HepG2 (cell line): ENCODE measurements at regions not wholly inside any gene's neighbourhood (a gene's known extent, or its start where the extent isn't known, plus 50 kb on each side); places are given as distances from the start of the nearest gene placed in this dataset.

Source experiments
- DR1 ChIP-seq: sonication (generic); formaldehyde crosslinking; IDR thresholded peaks from 2 replicates; pipeline ENCODE4 v1.8.0; 2021; ENCODE audit warnings: mild to moderate bottlenecking, missing genetic modification reagents, inconsistent platforms
- FOXJ3 ChIP-seq: sonication (generic); formaldehyde crosslinking; IDR thresholded peaks from 2 replicates; pipeline ENCODE4 v1.4.0; 2020; ENCODE audit warnings: missing genetic modification reagents, mild to moderate bottlenecking, borderline replicate concordance
- HDAC1 ChIP-seq: sonication (generic); formaldehyde crosslinking; IDR thresholded peaks from 2 replicates; pipeline ENCODE4 v1.5.1; 2020; ENCODE audit warnings: mild to moderate bottlenecking, missing genetic modification reagents
- HDAC6 ChIP-seq: fragments of 200-600 bp; sonication (generic); IDR thresholded peaks from 2 replicates; pipeline ENCODE4 v1.7.0; 2017; ENCODE audit warnings: mild to moderate bottlenecking, antibody characterized with exemption, low read length, low read depth
- HNF4G ChIP-seq, 2 experiments: sonication (generic) in 1 of 2; formaldehyde crosslinking in 1 of 2; IDR thresholded peaks; 2 replicates each; pipeline versions ENCODE4 v1.4.0 to v1.6.1; 2011 to 2020; ENCODE audit warnings: borderline replicate concordance in 2 of 2, low read depth in 2 of 2, mild to moderate bottlenecking in 2 of 2, low read length in 1 of 2, missing genetic modification reagents in 1 of 2, moderate library complexity in 1 of 2
- MATR3 ChIP-seq: sonication (generic); formaldehyde crosslinking; IDR thresholded peaks from 2 replicates; pipeline ENCODE4 v1.4.0; 2020; ENCODE audit warnings: missing genetic modification reagents
- NBN ChIP-seq: fragments of 450-650 bp; conservative IDR thresholded peaks from 2 replicates; pipeline ENCODE4 v1.6.1; 2017
- NFATC3 ChIP-seq: sonication (generic); formaldehyde crosslinking; IDR thresholded peaks from 2 replicates; pipeline ENCODE4 v1.5.1; 2020; ENCODE audit warnings: mild to moderate bottlenecking, missing genetic modification reagents
- PITX1 ChIP-seq: sonication (generic); formaldehyde crosslinking; IDR thresholded peaks from 2 replicates; pipeline ENCODE4 v1.5.1; 2020; ENCODE audit warnings: mild to moderate bottlenecking, missing genetic modification reagents
- RARA ChIP-seq: IDR thresholded peaks from 2 replicates; pipeline ENCODE4 v1.6.1; 2016; ENCODE audit warnings: missing genetic modification reagents, missing compliant biosample characterization
- RXRB ChIP-seq: IDR thresholded peaks from 2 replicates; pipeline ENCODE4 v1.6.1; 2016; ENCODE audit warnings: borderline replicate concordance, missing genetic modification reagents, missing compliant biosample characterization
- SIX1 ChIP-seq: sonication (generic); formaldehyde crosslinking; IDR thresholded peaks from 2 replicates; pipeline ENCODE4 v1.4.0; 2020; ENCODE audit warnings: missing genetic modification reagents, borderline replicate concordance
- SNAPC2 ChIP-seq: sonication (generic); formaldehyde crosslinking; IDR thresholded peaks from 2 replicates; pipeline ENCODE4 v1.8.1; 2022; ENCODE audit warnings: mild to moderate bottlenecking, missing genetic modification reagents
- YY1 ChIP-seq: IDR thresholded peaks from 2 replicates; pipeline ENCODE4 v1.6.1; 2011; ENCODE audit warnings: low read length, low read depth, moderate library complexity, mild to moderate bottlenecking; ENCODE audit not compliant: insufficient read depth, insufficient replicate concordance
- ZBTB38 ChIP-seq: sonication (generic); formaldehyde crosslinking; IDR thresholded peaks from 2 replicates; pipeline ENCODE4 v1.5.1; 2020; ENCODE audit warnings: mild to moderate bottlenecking, missing genetic modification reagents
- ZNF17 ChIP-seq: sonication (generic); formaldehyde crosslinking; IDR thresholded peaks from 2 replicates; pipeline ENCODE4 v1.5.0; 2020; ENCODE audit warnings: mild to moderate bottlenecking, missing genetic modification reagents
- ZNF674 ChIP-seq: sonication (generic); formaldehyde crosslinking; IDR thresholded peaks from 2 replicates; pipeline ENCODE4 v1.5.0; 2020; ENCODE audit warnings: low read depth, mild to moderate bottlenecking, missing genetic modification reagents
- TF ChIP-seq, protein P1 (sequence below): sonication (generic); formaldehyde crosslinking; IDR thresholded peaks from 2 replicates; pipeline ENCODE4 v1.5.0; 2020; ENCODE audit warnings: mild to moderate bottlenecking, missing genetic modification reagents, borderline replicate concordance
- TF ChIP-seq, protein P2 (sequence below): sonication (generic); formaldehyde crosslinking; conservative IDR thresholded peaks from 2 replicates; pipeline ENCODE4 v1.8.0; 2022; ENCODE audit warnings: mild to moderate bottlenecking, moderate library complexity, missing genetic modification reagents

DNA sequence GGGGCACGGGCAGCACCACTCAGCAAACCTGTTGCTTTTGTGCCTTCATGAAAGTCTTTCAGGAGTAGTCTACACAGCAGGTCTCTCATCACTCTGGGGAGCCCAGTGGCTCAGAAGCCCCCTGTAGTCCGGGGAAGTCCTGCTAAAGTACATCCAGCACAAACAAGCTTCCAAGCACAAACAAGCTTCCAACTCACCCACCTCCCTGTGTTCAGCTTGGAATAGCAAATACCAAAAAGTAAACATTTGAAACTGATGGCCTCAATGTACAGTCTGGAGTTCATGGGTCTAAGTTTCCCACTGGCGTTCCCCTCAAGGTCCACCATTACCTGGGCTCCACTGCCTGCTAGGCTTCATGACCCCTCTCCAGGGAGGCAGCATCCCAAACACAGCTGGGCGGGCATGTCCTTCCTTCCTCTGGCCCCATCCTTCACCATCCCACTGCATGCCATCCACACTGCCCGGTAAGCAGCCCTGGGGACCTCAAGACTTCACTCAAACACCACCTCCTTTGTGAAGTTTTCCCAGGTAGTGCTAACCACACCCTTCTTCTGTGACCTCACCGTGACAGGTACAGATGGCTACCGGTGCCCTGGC, 62.8 kb upstream of the SIAH1 start (continued):
- TF ChIP-seq, protein P1, sequence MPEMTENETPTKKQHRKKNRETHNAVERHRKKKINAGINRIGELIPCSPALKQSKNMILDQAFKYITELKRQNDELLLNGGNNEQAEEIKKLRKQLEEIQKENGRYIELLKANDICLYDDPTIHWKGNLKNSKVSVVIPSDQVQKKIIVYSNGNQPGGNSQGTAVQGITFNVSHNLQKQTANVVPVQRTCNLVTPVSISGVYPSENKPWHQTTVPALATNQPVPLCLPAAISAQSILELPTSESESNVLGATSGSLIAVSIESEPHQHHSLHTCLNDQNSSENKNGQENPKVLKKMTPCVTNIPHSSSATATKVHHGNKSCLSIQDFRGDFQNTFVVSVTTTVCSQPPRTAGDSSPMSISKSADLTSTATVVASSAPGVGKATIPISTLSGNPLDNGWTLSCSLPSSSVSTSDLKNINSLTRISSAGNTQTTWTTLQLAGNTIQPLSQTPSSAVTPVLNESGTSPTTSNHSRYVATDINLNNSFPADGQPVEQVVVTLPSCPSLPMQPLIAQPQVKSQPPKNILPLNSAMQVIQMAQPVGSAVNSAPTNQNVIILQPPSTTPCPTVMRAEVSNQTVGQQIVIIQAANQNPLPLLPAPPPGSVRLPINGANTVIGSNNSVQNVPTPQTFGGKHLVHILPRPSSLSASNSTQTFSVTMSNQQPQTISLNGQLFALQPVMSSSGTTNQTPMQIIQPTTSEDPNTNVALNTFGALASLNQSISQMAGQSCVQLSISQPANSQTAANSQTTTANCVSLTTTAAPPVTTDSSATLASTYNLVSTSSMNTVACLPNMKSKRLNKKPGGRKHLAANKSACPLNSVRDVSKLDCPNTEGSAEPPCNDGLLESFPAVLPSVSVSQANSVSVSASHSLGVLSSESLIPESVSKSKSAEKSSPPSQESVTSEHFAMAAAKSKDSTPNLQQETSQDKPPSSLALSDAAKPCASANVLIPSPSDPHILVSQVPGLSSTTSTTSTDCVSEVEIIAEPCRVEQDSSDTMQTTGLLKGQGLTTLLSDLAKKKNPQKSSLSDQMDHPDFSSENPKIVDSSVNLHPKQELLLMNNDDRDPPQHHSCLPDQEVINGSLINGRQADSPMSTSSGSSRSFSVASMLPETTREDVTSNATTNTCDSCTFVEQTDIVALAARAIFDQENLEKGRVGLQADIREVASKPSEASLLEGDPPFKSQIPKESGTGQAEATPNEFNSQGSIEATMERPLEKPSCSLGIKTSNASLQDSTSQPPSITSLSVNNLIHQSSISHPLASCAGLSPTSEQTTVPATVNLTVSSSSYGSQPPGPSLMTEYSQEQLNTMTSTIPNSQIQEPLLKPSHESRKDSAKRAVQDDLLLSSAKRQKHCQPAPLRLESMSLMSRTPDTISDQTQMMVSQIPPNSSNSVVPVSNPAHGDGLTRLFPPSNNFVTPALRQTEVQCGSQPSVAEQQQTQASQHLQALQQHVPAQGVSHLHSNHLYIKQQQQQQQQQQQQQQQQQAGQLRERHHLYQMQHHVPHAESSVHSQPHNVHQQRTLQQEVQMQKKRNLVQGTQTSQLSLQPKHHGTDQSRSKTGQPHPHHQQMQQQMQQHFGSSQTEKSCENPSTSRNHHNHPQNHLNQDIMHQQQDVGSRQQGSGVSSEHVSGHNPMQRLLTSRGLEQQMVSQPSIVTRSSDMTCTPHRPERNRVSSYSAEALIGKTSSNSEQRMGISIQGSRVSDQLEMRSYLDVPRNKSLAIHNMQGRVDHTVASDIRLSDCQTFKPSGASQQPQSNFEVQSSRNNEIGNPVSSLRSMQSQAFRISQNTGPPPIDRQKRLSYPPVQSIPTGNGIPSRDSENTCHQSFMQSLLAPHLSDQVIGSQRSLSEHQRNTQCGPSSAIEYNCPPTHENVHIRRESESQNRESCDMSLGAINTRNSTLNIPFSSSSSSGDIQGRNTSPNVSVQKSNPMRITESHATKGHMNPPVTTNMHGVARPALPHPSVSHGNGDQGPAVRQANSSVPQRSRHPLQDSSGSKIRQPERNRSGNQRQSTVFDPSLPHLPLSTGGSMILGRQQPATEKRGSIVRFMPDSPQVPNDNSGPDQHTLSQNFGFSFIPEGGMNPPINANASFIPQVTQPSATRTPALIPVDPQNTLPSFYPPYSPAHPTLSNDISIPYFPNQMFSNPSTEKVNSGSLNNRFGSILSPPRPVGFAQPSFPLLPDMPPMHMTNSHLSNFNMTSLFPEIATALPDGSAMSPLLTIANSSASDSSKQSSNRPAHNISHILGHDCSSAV = no peak
- TF ChIP-seq ZNF674 (CRISPR knock-in tag) = no peak
- TF ChIP-seq NBN = no peak
- peak; percentile 73; the same call in 1 of the 2 replicates for TF ChIP-seq PITX1
- TF ChIP-seq ZBTB38 (CRISPR knock-in tag) = no peak
- TF ChIP-seq DR1 (CRISPR knock-in tag) = no peak
- peak; percentile 83 for TF ChIP-seq RARA (CRISPR knock-in tag)
- no peak; the same call in 1 of the 2 replicates for TF ChIP-seq SIX1 (CRISPR knock-in tag)
- TF ChIP-seq HDAC6 = no peak
- TF ChIP-seq HNF4G (IDR thresholded peaks at IDR 0.05; ENCODE audit: borderline replicate concordance, low read depth, low read length) = peak; percentile 44; the same call in 1 of the 2 replicates
- peak; percentile 71; the same call in 1 of the 2 replicates for TF ChIP-seq HNF4G (CRISPR knock-in tag; IDR thresholded peaks at IDR 0.05; ENCODE audit: borderline replicate concordance, low read depth)
- peak; percentile 34; the same call in 1 of the 2 replicates for TF ChIP-seq FOXJ3 (CRISPR knock-in tag)
- TF ChIP-seq MATR3 (CRISPR knock-in tag) = no peak
- peak; percentile 21 for TF ChIP-seq YY1
- TF ChIP-seq SNAPC2 (CRISPR knock-in tag) = no peak
- TF ChIP-seq HDAC1 = peak; percentile 84; the same call in 1 of the 2 replicates
- TF ChIP-seq ZNF17 (CRISPR knock-in tag) = no peak
- peak; percentile 80 for TF ChIP-seq RXRB (CRISPR knock-in tag)
- no peak for TF ChIP-seq NFATC3
- TF ChIP-seq, protein P2, sequence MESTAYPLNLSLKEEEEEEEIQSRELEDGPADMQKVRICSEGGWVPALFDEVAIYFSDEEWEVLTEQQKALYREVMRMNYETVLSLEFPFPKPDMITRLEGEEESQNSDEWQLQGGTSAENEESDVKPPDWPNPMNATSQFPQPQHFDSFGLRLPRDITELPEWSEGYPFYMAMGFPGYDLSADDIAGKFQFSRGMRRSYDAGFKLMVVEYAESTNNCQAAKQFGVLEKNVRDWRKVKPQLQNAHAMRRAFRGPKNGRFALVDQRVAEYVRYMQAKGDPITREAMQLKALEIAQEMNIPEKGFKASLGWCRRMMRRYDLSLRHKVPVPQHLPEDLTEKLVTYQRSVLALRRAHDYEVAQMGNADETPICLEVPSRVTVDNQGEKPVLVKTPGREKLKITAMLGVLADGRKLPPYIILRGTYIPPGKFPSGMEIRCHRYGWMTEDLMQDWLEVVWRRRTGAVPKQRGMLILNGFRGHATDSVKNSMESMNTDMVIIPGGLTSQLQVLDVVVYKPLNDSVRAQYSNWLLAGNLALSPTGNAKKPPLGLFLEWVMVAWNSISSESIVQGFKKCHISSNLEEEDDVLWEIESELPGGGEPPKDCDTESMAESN (CRISPR knock-in tag) = peak; percentile 81; the same call in 1 of the 2 replicates
